SK-N-SH (cell line): ENCODE measurements at regions not wholly inside any gene's neighbourhood (a gene's known extent, or its start where the extent isn't known, plus 50 kb on each side); places are given as distances from the start of the nearest gene placed in this dataset.
"Not testable (repeated sequence)": the region's sequence is repeated elsewhere in the genome, so short reads cannot be mapped to it uniquely, and the experiment has no call there.

ENCODE experiments used
- CTCF ChIA-PET: fragments of 300-600, 350-600 bp; formaldehyde crosslinking; extraction: SDS; loops from one replicate; lab custom pipeline; 2021; lab: Yijun Ruan, JAX
- POLR2A ChIA-PET: fragments of 350-600 bp; sonication (Branson Sonifier 250); formaldehyde crosslinking; extraction: SDS; loops from one replicate; lab custom pipeline; 2020; ENCODE audit warnings: antibody characterized with exemption, inconsistent platforms; lab: Yijun Ruan, JAX
- DNase-seq: peaks from one replicate; pipeline ENCODE4 v3.0.0; 2012
- H2AFZ ChIP-seq: fragments of 200-600 bp; sonication (generic); 2 replicates; pipeline ENCODE4 v1.8.1; 2016; ENCODE audit warnings: antibody characterized with exemption, mild to moderate bottlenecking, low read depth
- H3F3A ChIP-seq: fragments of 200-600 bp; sonication (generic); replicated peaks from 2 replicates; pipeline ENCODE3; 2016; ENCODE audit warnings: antibody characterized with exemption, mild to moderate bottlenecking; ENCODE audit not compliant: insufficient read depth
- H3K27ac ChIP-seq, 2 experiments: fragments of 200-500 bp in 1 of 2; fragments of 200-600 bp in 1 of 2; sonication (Bioruptor generic) in 1 of 2; sonication (generic), shearing (Covaris generic) in 1 of 2; 2 replicates each; pipeline versions ENCODE4 v1.5.1 to v1.6.1; 2014 to 2016; ENCODE audit warnings: low read depth in 2 of 2, inconsistent platforms in 1 of 2, low read length in 1 of 2, mild to moderate bottlenecking in 1 of 2, mixed read lengths in 1 of 2
- H3K27me3 ChIP-seq: fragments of 200-600 bp; sonication (generic), shearing (Covaris generic); 2 replicates; pipeline ENCODE4 v1.6.1; 2016; ENCODE audit warnings: mixed run types; ENCODE audit not compliant: insufficient read depth
- H3K36me3 ChIP-seq, 2 experiments: fragments of 200-500 bp in 1 of 2; fragments of 200-600 bp in 1 of 2; sonication (Bioruptor generic) in 1 of 2; sonication (generic) in 1 of 2; replicated peaks in 1 of 2; 2 replicates each; pipeline versions ENCODE3 to v1.5.1; 2014 to 2016; ENCODE audit warnings: low read length in 1 of 2, mild to moderate bottlenecking in 1 of 2; ENCODE audit not compliant: insufficient read depth in 2 of 2, control insufficient read depth in 1 of 2
- H3K4me1 ChIP-seq, 2 experiments: fragments of 200-500 bp in 1 of 2; fragments of 200-600 bp in 1 of 2; sonication (Bioruptor generic) in 1 of 2; sonication (generic), shearing (Covaris generic) in 1 of 2; 2 replicates each; pipeline versions ENCODE4 v1.5.1 to v1.6.1; 2014 to 2016; ENCODE audit warnings: low read depth in 1 of 2, low read length in 1 of 2, mixed run types in 1 of 2; ENCODE audit not compliant: insufficient read depth in 2 of 2, control insufficient read depth in 1 of 2
- H3K4me2 ChIP-seq: fragments of 200-600 bp; sonication (generic), shearing (Covaris generic); 2 replicates; pipeline ENCODE4 v1.6.1; 2017; ENCODE audit warnings: mixed run types
- H3K4me3 ChIP-seq, 2 experiments: fragments of 200-500 bp in 1 of 2; fragments of 200-600 bp in 1 of 2; sonication (Bioruptor generic) in 1 of 2; sonication (generic), shearing (Covaris generic) in 1 of 2; 2 replicates each; pipeline versions ENCODE4 v1.5.1 to v1.8.1; 2014 to 2016; ENCODE audit warnings: low read depth in 2 of 2, inconsistent platforms in 1 of 2, low read length in 1 of 2, mild to moderate bottlenecking in 1 of 2, mixed read lengths in 1 of 2, moderate library complexity in 1 of 2
- H3K79me2 ChIP-seq: fragments of 200-600 bp; sonication (generic); 2 replicates; pipeline ENCODE4 v1.8.1; 2017; ENCODE audit warnings: mild to moderate bottlenecking; ENCODE audit not compliant: insufficient read depth
- H3K9ac ChIP-seq: fragments of 200-600 bp; sonication (generic); 2 replicates; pipeline ENCODE4 v1.6.1; 2017; ENCODE audit warnings: mixed run types
- H3K9me2 ChIP-seq: fragments of 200-600 bp; sonication (generic); 2 replicates; pipeline ENCODE4 v1.6.1; 2017; ENCODE audit warnings: mixed run types
- H3K9me3 ChIP-seq: fragments of 200-600 bp; sonication (generic); 2 replicates; pipeline ENCODE4 v1.6.1; 2017; ENCODE audit warnings: mixed run types, mild to moderate bottlenecking, moderate library complexity
- H4K20me1 ChIP-seq: fragments of 200-600 bp; sonication (generic); 2 replicates; pipeline ENCODE4 v1.6.1; 2017; ENCODE audit warnings: mild to moderate bottlenecking, mixed run types; ENCODE audit not compliant: insufficient read depth
- ELF1 ChIP-seq: IDR thresholded peaks from 2 replicates; pipeline ENCODE4 v1.4.0; 2012
- EP300 ChIP-seq, 2 experiments: IDR thresholded peaks; 2 replicates each; pipeline versions ENCODE4 v1.4.0 to v1.6.1; 2012; ENCODE audit warnings: borderline replicate concordance in 1 of 2, low read depth in 1 of 2, low read length in 1 of 2
- FOXJ3 ChIP-seq: sonication (generic); formaldehyde crosslinking; IDR thresholded peaks from 2 replicates; pipeline ENCODE4 v1.5.1; 2020; ENCODE audit warnings: mild to moderate bottlenecking, missing genetic modification reagents
- FOXM1 ChIP-seq: IDR thresholded peaks from 2 replicates; pipeline ENCODE4 v1.4.0; 2012; ENCODE audit warnings: low read depth, mild to moderate bottlenecking
- GABPA ChIP-seq: IDR thresholded peaks from 2 replicates; pipeline ENCODE4 v1.4.0; 2012; ENCODE audit warnings: low read depth, mild to moderate bottlenecking
- NFIC ChIP-seq: IDR thresholded peaks from 2 replicates; pipeline ENCODE4 v1.4.0; 2012; ENCODE audit warnings: borderline replicate concordance
- POLR2AphosphoS5 ChIP-seq: IDR thresholded peaks from 2 replicates; pipeline ENCODE4 v1.6.1; 2012; ENCODE audit warnings: low read depth, low read length
- RAD21 ChIP-seq: IDR thresholded peaks from 2 replicates; pipeline ENCODE4 v1.6.1; 2012; ENCODE audit warnings: mild to moderate bottlenecking, low read length
- RCOR1 ChIP-seq: fragments of 150-350 bp; IDR thresholded peaks from 2 replicates; pipeline ENCODE4 v1.6.1; 2017; ENCODE audit warnings: antibody characterized with exemption, low read length
- RFX5 ChIP-seq: IDR thresholded peaks from 2 replicates; pipeline ENCODE4 v1.6.1; 2012; ENCODE audit warnings: mild to moderate bottlenecking, improper control_type of control experiment, low read length
- RXRA ChIP-seq: IDR thresholded peaks from 2 replicates; pipeline ENCODE4 v1.4.0; 2012; ENCODE audit warnings: low read depth, mild to moderate bottlenecking, borderline replicate concordance
- TAF1 ChIP-seq: IDR thresholded peaks from 2 replicates; pipeline ENCODE4 v1.6.1; 2012; ENCODE audit warnings: low read depth, mild to moderate bottlenecking, low read length, moderate library complexity, borderline replicate concordance
- WGBS: methylation state at CpG from one replicate; pipeline ENCODE4 v1.1.6; 2017; ENCODE audit warnings: low lambda C conversion rate; 5-methylcytosine and 5-hydroxymethylcytosine counted together
- TF ChIP-seq, protein P1 (sequence below): IDR thresholded peaks from 2 replicates; pipeline ENCODE4 v1.4.0; 2012; ENCODE audit warnings: low read depth, borderline replicate concordance
- TF ChIP-seq, protein P2 (sequence below): fragments of 200-600 bp; sonication (generic); IDR thresholded peaks from 2 replicates; pipeline ENCODE4 v1.6.1; 2017; ENCODE audit warnings: antibody characterized with exemption, mild to moderate bottlenecking, moderate library complexity
- TF ChIP-seq, protein P3 (sequence below): IDR thresholded peaks from 2 replicates; pipeline ENCODE4 v1.6.1; 2012; ENCODE audit warnings: mild to moderate bottlenecking, low read depth, low read length, moderate library complexity
- TF ChIP-seq, protein P4 (sequence below): IDR thresholded peaks from 2 replicates; pipeline ENCODE4; 2012

DNA sequence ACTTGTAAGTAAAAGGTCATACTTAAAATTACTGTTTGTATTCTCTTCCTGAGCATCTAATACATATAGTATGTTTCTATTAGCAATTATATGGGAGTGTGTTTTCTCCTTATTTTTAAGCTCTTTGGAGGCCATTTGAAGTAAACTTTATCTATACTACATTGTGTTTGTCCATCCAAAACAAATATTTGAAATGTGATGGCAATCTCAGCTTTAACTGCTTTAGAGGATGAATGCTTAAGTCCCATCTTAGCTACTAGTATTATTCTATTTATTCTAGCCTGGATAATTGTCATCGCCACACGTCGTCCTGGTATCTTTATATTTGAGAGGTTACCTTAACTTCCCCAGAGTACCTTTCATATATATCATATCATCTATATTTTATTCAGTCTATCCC is 335.8 kb downstream of the NAF1 start:
- no peaks in the 10 kb centered on the region for H3K27me3 ChIP-seq
- 38% methylated on average over 3 of the region's 3 CpGs for WGBS
- POLR2A ChIA-PET: no interaction called here

DNA sequence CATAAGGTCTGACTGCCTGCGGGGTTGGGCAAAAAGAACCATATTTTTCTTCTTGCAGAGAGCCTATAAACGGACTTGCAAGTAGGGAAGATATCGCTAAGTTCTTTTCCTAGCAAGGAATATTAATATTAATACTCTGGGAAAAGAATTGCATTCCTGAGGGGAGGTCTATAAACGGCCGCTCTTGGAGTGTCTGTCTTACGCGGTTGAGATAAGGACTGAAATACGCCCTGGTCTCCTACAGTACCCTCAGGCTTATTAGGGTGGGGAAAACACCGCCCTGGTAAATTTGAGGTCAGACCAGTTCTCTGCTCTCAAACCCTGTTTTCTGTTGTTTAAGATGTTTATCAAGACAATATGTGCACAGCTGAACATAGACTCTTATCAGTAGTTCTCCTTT is 349.3 kb downstream of the NAF1 start:
- 32% methylated on average over 9 of the region's 9 CpGs for WGBS
- H3K9me2 ChIP-seq, H3K9ac ChIP-seq, DNase-seq, H3K27me3 ChIP-seq, H4K20me1 ChIP-seq, H3K4me1 ChIP-seq, POLR2A ChIA-PET, H3K4me3 ChIP-seq, H3K79me2 ChIP-seq, H2AFZ ChIP-seq, H3K36me3 ChIP-seq, H3K4me2 ChIP-seq, H3F3A ChIP-seq, CTCF ChIA-PET, H3K27ac ChIP-seq: not testable (repeated sequence)
- H3K9me3 ChIP-seq: 0 out of 2 replicates have a peak, but pooled peaks cover 12% of the 10 kb centered on the region

More for the DNA sequence above, 335.8 kb downstream of the NAF1 start:
- Histone ChIP-seq H3K4me3 (no peak overlapping the region), H3K36me3 (no peaks in the 10 kb centered on the region), H2AFZ (no peak overlapping the region), H4K20me1 (no peaks in the 10 kb centered on the region), H3K4me1 (no peaks in the 10 kb centered on the region)
- CTCF ChIA-PET: interaction anchor here (1.1 kb wide), 1 partner anchor 10 kb away, joined by 3 read pairs; no protein-coding TSS in a partner anchor
- TF ChIP-seq NFIC: no peak
- TF ChIP-seq RAD21: no peak
- TF ChIP-seq, protein P1, sequence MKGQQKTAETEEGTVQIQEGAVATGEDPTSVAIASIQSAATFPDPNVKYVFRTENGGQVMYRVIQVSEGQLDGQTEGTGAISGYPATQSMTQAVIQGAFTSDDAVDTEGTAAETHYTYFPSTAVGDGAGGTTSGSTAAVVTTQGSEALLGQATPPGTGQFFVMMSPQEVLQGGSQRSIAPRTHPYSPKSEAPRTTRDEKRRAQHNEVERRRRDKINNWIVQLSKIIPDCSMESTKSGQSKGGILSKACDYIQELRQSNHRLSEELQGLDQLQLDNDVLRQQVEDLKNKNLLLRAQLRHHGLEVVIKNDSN: no peak
- no peak for TF ChIP-seq ELF1
- TF ChIP-seq FOXJ3 (CRISPR knock-in tag): no peak
- TF ChIP-seq, protein P2, sequence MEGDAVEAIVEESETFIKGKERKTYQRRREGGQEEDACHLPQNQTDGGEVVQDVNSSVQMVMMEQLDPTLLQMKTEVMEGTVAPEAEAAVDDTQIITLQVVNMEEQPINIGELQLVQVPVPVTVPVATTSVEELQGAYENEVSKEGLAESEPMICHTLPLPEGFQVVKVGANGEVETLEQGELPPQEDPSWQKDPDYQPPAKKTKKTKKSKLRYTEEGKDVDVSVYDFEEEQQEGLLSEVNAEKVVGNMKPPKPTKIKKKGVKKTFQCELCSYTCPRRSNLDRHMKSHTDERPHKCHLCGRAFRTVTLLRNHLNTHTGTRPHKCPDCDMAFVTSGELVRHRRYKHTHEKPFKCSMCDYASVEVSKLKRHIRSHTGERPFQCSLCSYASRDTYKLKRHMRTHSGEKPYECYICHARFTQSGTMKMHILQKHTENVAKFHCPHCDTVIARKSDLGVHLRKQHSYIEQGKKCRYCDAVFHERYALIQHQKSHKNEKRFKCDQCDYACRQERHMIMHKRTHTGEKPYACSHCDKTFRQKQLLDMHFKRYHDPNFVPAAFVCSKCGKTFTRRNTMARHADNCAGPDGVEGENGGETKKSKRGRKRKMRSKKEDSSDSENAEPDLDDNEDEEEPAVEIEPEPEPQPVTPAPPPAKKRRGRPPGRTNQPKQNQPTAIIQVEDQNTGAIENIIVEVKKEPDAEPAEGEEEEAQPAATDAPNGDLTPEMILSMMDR: no peak
- TF ChIP-seq RCOR1: no peak
- TF ChIP-seq, protein P3, sequence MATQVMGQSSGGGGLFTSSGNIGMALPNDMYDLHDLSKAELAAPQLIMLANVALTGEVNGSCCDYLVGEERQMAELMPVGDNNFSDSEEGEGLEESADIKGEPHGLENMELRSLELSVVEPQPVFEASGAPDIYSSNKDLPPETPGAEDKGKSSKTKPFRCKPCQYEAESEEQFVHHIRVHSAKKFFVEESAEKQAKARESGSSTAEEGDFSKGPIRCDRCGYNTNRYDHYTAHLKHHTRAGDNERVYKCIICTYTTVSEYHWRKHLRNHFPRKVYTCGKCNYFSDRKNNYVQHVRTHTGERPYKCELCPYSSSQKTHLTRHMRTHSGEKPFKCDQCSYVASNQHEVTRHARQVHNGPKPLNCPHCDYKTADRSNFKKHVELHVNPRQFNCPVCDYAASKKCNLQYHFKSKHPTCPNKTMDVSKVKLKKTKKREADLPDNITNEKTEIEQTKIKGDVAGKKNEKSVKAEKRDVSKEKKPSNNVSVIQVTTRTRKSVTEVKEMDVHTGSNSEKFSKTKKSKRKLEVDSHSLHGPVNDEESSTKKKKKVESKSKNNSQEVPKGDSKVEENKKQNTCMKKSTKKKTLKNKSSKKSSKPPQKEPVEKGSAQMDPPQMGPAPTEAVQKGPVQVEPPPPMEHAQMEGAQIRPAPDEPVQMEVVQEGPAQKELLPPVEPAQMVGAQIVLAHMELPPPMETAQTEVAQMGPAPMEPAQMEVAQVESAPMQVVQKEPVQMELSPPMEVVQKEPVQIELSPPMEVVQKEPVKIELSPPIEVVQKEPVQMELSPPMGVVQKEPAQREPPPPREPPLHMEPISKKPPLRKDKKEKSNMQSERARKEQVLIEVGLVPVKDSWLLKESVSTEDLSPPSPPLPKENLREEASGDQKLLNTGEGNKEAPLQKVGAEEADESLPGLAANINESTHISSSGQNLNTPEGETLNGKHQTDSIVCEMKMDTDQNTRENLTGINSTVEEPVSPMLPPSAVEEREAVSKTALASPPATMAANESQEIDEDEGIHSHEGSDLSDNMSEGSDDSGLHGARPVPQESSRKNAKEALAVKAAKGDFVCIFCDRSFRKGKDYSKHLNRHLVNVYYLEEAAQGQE: no peak
- TF ChIP-seq GABPA: no peak
- no peak for TF ChIP-seq RFX5
- TF ChIP-seq POLR2AphosphoS5: no peak
- no peak for TF ChIP-seq EP300 (IDR thresholded peaks at IDR 0.05; ENCODE audit: borderline replicate concordance in 1 of 2, low read depth in 1 of 2, low read length in 1 of 2)
- TF ChIP-seq, protein P4, sequence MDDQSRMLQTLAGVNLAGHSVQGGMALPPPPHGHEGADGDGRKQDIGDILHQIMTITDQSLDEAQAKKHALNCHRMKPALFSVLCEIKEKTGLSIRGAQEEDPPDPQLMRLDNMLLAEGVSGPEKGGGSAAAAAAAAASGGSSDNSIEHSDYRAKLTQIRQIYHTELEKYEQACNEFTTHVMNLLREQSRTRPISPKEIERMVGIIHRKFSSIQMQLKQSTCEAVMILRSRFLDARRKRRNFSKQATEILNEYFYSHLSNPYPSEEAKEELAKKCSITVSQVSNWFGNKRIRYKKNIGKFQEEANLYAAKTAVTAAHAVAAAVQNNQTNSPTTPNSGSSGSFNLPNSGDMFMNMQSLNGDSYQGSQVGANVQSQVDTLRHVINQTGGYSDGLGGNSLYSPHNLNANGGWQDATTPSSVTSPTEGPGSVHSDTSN: no peak
- no peak for TF ChIP-seq RXRA
- no peak for TF ChIP-seq TAF1
- no peak for TF ChIP-seq FOXM1
- TF ChIP-seq, all 33 proteins: peak for 0
- Histone ChIP-seq H3K9me2 (no peaks in the 10 kb centered on the region), H3K9ac (no peak overlapping the region), H3K9me3 (no peaks in the 10 kb centered on the region), H3K4me2 (no peak overlapping the region), H3K27ac (no peak overlapping the region), H3F3A (no peaks in the 10 kb centered on the region), H3K79me2 (no peaks in the 10 kb centered on the region)
- DNase-seq: no peak
